ENCODE measurements at regions not wholly inside any gene's neighbourhood (a gene's known extent, or its start where the extent isn't known, plus 50 kb on each side); places are given as distances from the start of the nearest gene placed in this dataset.

GRCh38 chr22:48416396-48417224, 1411.1 kb downstream of the BRD1 start:
- no peaks in the 10 kb centered on the region for H3K9me3 ChIP-seq (ENCODE audit: control insufficient read depth, insufficient read depth, low read depth, low read length)
- in situ Hi-C loops (cut with HindIII; ENCODE audit: low pct_unique_long_range_greater_than_20kb, low sequenced_read_pairs) (no loop called here), intact Hi-C loops (cut with micrococcal nuclease; ENCODE audit: unreplicated experiment) (no loop called here)
- no peak for DNase-seq (ENCODE audit: low read depth, low spot score)
- CTCF ChIA-PET = no interaction called here
- ATAC-seq = no peak
- H3K4me1 ChIP-seq (ENCODE audit: control insufficient read depth, insufficient read depth, low read length) = no peaks in the 10 kb centered on the region
- POLR2A ChIA-PET = no interaction called here
- BruUV-seq (replicated peaks) = no TSS peak
- no peak overlapping the region for H3K27ac ChIP-seq (ENCODE audit: low read length)
- TF ChIP-seq POLR2AphosphoS5 (IDR thresholded peaks at IDR 0.05; ENCODE audit: low read depth, low read length) (no peak), TCF7L2 (IDR thresholded peaks at IDR 0.05; ENCODE audit: low read depth, low read length) (no peak), SIN3A (IDR thresholded peaks at IDR 0.05; ENCODE audit: borderline replicate concordance, insufficient read depth, low read depth, low read length) (no peak), REST (IDR thresholded peaks at IDR 0.05; ENCODE audit: insufficient read depth in 1 of 2, low read depth in 2 of 2, low read length in 1 of 2) (no peak), CTCF (IDR thresholded peaks at IDR 0.05) (no peak)
- no peaks in the 10 kb centered on the region for H3K27me3 ChIP-seq (ENCODE audit: control insufficient read depth, insufficient read depth, low read length)
- no peak overlapping the region for H3K4me3 ChIP-seq (ENCODE audit: low read depth in 2 of 2, low read length in 2 of 2)
- no peaks in the 10 kb centered on the region for H3K36me3 ChIP-seq (ENCODE audit: control insufficient read depth, insufficient read depth, low read length)

GRCh38 chr22:48415520-48415919, 1412.2 kb downstream of the BRD1 start:
- H3K36me3 ChIP-seq (ENCODE audit: control insufficient read depth, insufficient read depth, low read length) = no peaks in the 10 kb centered on the region
- ChIA-PET POLR2A (no interaction called here), CTCF (no interaction called here)
- no peaks in the 10 kb centered on the region for H3K27me3 ChIP-seq (ENCODE audit: control insufficient read depth, insufficient read depth, low read length)
- intact Hi-C loops (cut with micrococcal nuclease; ENCODE audit: unreplicated experiment) (no loop called here), in situ Hi-C loops (cut with HindIII; ENCODE audit: low pct_unique_long_range_greater_than_20kb, low sequenced_read_pairs) (no loop called here)
- DNase-seq (ENCODE audit: low read depth, low spot score) (no peak), ATAC-seq (no peak)
- H3K27ac ChIP-seq (ENCODE audit: low read length) = no peak overlapping the region
- H3K4me3 ChIP-seq (ENCODE audit: low read depth in 2 of 2, low read length in 2 of 2) = no peak overlapping the region
- TF ChIP-seq POLR2AphosphoS5 (IDR thresholded peaks at IDR 0.05; ENCODE audit: low read depth, low read length) (no peak), SIN3A (IDR thresholded peaks at IDR 0.05; ENCODE audit: borderline replicate concordance, insufficient read depth, low read depth, low read length) (no peak), REST (IDR thresholded peaks at IDR 0.05; ENCODE audit: insufficient read depth in 1 of 2, low read depth in 2 of 2, low read length in 1 of 2) (no peak), CTCF (IDR thresholded peaks at IDR 0.05) (no peak), TCF7L2 (IDR thresholded peaks at IDR 0.05; ENCODE audit: low read depth, low read length) (no peak)
- no peaks in the 10 kb centered on the region for H3K4me1 ChIP-seq (ENCODE audit: control insufficient read depth, insufficient read depth, low read length)
- no peaks in the 10 kb centered on the region for H3K9me3 ChIP-seq (ENCODE audit: control insufficient read depth, insufficient read depth, low read depth, low read length)
- no TSS peak for BruUV-seq (replicated peaks)

Measured in Panc1 (cell line).